ENCODE measurements at regions not wholly inside any gene's neighbourhood (a gene's known extent, or its start where the extent isn't known, plus 50 kb on each side); places are given as distances from the start of the nearest gene placed in this dataset.

GRCh38 chrX:88437563-88437962, 309.5 kb upstream of the CPXCR1 start:
- TF ChIP-seq REST (IDR thresholded peaks at IDR 0.05; ENCODE audit: borderline replicate concordance in 1 of 2, low read depth in 1 of 2, low read length in 2 of 2) (no peak), ERF (CRISPR knock-in tag; IDR thresholded peaks at IDR 0.05) (no peak), CTCF (CRISPR knock-in tag; IDR thresholded peaks at IDR 0.05) (no peak), ZNF616 (CRISPR knock-in tag; IDR thresholded peaks at IDR 0.05; ENCODE audit: low read depth) (no peak), POLR2A (IDR thresholded peaks at IDR 0.05; ENCODE audit: insufficient read depth in 1 of 2, low read depth in 2 of 2, low read length in 2 of 2) (no peak), ZNF317 (CRISPR knock-in tag; IDR thresholded peaks at IDR 0.05) (no peak), HNRNPK (IDR thresholded peaks at IDR 0.05; ENCODE audit: low read depth, low read length, poor library complexity, severe bottlenecking) (no peak), ELF4 (CRISPR knock-in tag; IDR thresholded peaks at IDR 0.05; ENCODE audit: borderline replicate concordance) (no peak), ZC3H4 (CRISPR knock-in tag; IDR thresholded peaks at IDR 0.05; ENCODE audit: borderline replicate concordance) (no peak)

All from HepG2 (cell line).